ENCODE measurements at regions not wholly inside any gene's neighbourhood (a gene's known extent, or its start where the extent isn't known, plus 50 kb on each side); places are given as distances from the start of the nearest gene placed in this dataset.

DNA sequence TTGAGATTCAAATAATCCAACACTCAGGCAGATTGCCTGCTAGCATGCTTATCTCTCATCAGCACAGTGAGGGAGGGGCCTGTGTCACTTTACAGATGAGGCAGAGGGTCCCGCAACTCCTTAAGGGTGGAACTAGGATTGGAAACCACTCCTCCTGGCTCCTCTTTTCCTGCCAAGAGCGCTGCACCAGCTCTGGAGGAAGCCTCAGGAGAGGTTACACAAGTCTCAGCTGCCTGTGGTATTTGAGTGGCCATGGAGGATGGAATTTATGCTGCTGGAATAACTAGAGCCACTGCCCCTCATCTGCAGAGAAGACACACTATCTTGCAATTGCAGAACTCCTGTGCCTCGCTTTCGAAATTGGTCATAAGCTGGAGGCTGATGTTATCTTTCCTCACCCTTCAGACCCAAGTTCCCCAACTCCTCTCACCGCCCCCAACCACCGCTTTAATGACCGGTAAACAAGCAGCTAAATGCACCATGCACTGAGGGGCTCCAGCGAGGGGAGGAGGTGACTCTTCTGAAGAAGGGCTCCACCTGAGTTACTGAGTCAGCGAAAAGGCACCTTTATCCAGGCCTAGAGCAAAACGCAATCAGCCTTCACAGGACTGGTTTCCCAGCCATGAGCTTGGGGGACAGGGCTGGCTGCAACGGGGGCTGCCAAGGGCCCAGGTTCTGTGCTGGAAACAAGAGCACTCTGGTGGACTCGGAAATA is 245.8 kb downstream of the SOX11 start:
- ChIA-PET CTCF (no interaction called here), POLR2A (no interaction called here)
- no peak for DNase-seq
- H3K4me1 Mint-ChIP-seq = no peaks in the 10 kb centered on the region
- H3K27ac Mint-ChIP-seq = no peak overlapping the region
- H3K36me3 Mint-ChIP-seq (ENCODE audit: low read depth) = no peaks in the 10 kb centered on the region
- no peaks in the 10 kb centered on the region for H3K27me3 Mint-ChIP-seq
- no peak overlapping the region for H3K4me3 Mint-ChIP-seq
- peaks cover 12% of the 10 kb centered on the region for H3K9me3 Mint-ChIP-seq

DNA sequence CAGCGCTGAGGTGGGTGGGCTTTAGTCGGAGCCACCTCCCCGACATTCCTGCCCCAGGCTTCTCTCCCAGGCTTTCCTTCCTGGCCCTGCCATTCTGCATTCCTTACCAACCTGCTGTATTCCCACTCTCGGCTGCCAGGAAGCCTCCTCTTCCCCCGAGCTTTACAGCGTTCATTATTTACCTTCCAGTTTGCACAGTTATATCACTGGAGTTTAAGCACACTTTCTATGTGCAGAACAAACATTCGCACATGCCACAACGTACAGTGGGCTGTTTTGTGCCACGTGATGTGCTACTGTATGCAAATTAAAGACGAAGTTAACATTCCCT is 246.3 kb downstream of the SOX11 start:
- no peaks in the 10 kb centered on the region for H3K4me1 Mint-ChIP-seq
- DNase-seq = no peak
- POLR2A ChIA-PET = no interaction called here

DNA sequence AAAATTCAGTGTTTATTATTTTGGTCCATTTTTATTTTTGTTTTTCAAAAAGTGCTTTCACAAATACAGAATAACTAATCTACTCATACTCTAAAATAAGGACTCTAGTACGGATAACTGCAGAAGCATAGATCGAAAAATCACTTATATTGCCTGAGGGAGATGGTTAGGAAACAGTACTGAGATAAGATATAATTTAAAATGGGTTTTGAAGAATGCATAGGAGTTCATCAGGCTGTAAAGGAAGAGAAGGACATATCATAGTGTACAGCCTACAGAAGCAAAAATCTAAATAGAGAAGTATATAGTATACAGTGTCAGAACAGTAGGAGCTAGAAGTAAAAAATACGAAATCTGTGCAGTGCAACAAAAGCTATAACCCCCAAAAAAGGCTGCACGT is 247.4 kb downstream of the SOX11 start:
- Mint-ChIP-seq H3K27me3 (no peaks in the 10 kb centered on the region), H3K4me3 (no peak overlapping the region), H3K27ac (no peak overlapping the region), H3K36me3 (ENCODE audit: low read depth) (no peaks in the 10 kb centered on the region), H3K4me1 (no peaks in the 10 kb centered on the region), H3K9me3 (peaks cover 8% of the 10 kb centered on the region)
- no peak for DNase-seq
- POLR2A ChIA-PET = no interaction called here
- CTCF ChIA-PET = no interaction called here

More for the DNA sequence above, 246.3 kb downstream of the SOX11 start:
- CTCF ChIA-PET = no interaction called here
- Mint-ChIP-seq H3K4me3 (no peak overlapping the region), H3K36me3 (ENCODE audit: low read depth) (no peaks in the 10 kb centered on the region), H3K9me3 (peaks cover 12% of the 10 kb centered on the region), H3K27me3 (no peaks in the 10 kb centered on the region), H3K27ac (no peak overlapping the region)

DNA sequence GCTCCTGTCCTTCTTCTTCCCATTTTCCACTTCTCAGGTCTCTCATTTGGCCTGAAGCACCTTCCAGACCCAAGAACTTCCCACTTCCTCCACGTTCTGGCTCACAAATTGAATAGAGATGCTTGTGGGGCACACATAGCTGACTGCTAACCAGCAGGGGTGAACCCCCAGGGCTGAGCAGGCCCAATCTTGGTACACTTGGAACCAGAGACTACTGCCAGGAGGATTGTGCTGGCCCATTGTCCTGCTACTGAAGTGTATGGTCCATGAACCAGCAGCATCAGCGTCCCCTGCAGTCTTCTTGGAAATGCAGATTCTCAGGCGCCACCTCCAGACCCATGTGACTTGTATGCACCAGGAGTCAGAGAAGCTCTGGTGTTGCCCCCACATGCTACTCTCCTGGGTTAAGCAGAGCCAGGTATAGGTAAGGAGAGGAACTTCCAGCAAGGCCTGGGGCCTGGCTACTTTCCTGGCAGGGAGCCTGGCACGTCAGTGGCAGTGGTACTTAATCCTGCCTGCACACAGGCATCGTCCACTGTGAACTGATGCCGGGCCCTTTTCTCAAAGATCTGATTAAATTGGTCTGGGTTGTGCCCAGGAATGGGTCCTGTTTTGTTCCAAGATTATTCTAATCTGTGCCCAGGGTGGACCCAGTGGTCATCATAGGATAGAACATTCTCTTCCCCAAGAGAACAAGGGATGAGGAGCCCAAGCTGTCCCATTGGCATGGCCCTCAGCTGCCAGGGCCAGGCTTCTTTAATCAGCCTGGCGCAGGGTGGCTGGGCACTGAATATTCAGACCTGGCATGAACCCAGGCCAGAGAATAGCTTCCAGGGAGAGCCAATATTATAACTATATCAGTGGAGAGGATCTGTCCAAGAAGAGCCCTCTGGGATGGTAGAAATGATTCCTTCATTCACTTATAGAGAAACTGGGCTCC is 248.7 kb downstream of the SOX11 start:
- ChIA-PET POLR2A (no interaction called here), CTCF (no interaction called here)
- Mint-ChIP-seq H3K27ac (no peak overlapping the region), H3K4me1 (no peaks in the 10 kb centered on the region), H3K4me3 (no peak overlapping the region), H3K36me3 (ENCODE audit: low read depth) (no peaks in the 10 kb centered on the region), H3K27me3 (no peaks in the 10 kb centered on the region), H3K9me3 (peaks cover 8% of the 10 kb centered on the region)
- DNase-seq = no peak

DNA sequence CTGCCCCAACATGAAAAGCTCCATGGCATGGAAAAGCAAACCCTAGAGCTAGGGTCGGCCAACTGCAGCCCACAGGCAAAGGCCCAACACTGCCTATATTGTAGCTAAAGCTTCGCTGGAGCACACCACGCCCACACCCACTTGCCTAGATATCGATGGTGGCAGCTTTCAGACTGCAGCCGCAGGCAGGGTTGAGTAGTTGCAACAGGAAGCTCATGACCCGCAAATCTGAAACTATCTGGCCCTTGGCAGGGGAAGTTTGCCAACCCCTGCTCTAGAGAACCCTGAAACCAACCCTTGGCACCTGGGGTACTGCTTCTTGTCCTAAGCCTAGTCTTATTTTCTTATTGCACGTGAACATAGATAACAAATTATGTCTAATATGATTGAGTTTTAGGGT is 250.0 kb downstream of the SOX11 start:
- Mint-ChIP-seq H3K4me3 (no peak overlapping the region), H3K4me1 (no peaks in the 10 kb centered on the region), H3K9me3 (peaks cover 4% of the 10 kb centered on the region), H3K27me3 (no peaks in the 10 kb centered on the region), H3K36me3 (ENCODE audit: low read depth) (no peaks in the 10 kb centered on the region), H3K27ac (no peak overlapping the region)
- no peak for DNase-seq
- ChIA-PET CTCF (no interaction called here), POLR2A (no interaction called here)

DNA sequence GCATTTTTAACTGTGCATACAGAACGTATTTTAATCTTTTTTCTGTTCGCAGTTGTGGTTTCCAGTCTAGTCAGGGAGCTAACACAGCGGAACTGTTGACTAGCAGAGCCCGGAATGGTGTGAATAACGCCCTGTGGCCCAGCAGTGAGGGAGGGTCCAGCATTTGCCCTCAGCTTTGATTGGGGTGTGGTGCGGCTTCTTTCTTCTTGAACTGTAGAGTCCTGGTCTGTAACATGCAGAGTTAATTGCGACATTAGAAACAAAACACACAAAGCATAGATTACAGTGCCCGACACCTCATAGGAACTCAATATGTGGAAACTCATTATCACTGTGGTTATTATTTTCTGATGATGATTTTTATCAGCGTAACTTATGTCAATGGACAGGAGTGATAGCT is 253.6 kb downstream of the SOX11 start:
- no peak overlapping the region for H3K27ac Mint-ChIP-seq
- peaks cover 5% of the 10 kb centered on the region for H3K9me3 Mint-ChIP-seq

DNA sequence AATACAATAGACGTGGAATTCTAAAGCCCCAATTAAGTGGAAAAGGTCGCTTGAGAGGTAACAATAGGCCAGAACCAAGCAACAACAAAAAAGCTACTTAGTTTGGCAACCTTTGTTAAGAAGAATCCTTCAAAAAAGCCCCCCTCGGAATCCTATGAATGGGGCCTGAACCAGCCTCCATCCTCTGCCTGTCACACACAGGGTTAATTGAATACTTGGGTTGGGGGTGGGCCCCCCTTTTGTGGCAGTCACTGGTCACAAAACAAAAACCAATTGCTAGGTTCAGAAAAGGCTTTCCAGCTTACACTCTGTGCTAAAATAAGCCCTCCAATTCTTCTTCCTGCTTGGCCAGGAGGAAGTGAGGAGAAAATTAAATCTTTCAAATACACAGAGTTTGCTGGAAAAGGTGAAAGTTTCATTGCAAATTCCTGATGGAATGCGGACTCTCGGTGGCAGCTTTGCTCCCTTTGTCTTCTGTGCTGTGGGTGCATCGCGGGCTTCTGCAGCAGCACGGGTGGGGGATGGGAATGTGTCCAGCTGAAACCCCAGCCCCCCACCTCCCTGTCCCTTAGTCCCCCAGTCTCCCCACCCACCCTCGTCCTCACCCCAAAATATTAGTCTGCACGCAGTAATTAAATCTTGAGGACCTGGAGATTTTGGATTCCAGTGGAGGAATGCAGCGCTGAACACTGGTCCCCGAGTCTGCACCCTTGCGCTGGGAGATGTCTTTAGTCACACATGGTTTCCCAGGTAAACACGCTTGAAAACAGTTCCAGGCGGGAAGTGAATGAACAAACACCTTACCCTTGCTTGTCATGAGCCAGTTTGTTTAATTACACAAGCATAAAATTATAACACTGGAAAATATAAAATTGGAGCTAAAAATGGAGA is 254.3 kb downstream of the SOX11 start:
- H3K9me3 Mint-ChIP-seq = peaks cover 5% of the 10 kb centered on the region
- ChIA-PET POLR2A (no interaction called here), CTCF (no interaction called here)

More for the DNA sequence above, 253.6 kb downstream of the SOX11 start:
- Mint-ChIP-seq H3K36me3 (ENCODE audit: low read depth) (no peaks in the 10 kb centered on the region), H3K4me3 (no peak overlapping the region), H3K4me1 (no peaks in the 10 kb centered on the region), H3K27me3 (no peaks in the 10 kb centered on the region)
- no peak for DNase-seq
- CTCF ChIA-PET = no interaction called here
- POLR2A ChIA-PET = no interaction called here

DNA sequence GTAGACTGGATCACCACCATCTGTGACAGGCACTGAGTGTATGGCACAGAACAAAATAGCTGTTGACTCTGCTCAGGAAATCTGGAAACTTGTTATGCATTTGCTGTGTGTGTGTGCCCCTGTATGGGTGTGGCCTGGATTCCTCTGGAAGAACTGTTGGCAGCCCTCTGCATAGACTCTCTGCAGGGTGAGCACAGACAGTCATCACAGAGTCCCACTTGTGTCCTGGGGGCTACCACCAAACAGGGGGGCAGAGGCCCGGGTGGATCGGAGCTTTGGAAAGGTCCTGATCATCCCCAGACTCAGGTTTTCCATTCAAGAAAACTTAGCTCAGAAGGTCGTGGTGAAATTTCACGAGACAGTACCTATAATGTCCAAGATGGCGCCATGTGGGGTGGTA is 258.6 kb downstream of the SOX11 start:
- ChIA-PET CTCF (no interaction called here), POLR2A (no interaction called here)
- H3K27ac Mint-ChIP-seq = no peak overlapping the region
- no peak overlapping the region for H3K4me3 Mint-ChIP-seq
- no peaks in the 10 kb centered on the region for H3K36me3 Mint-ChIP-seq (ENCODE audit: low read depth)
- no peaks in the 10 kb centered on the region for H3K4me1 Mint-ChIP-seq
- no peaks in the 10 kb centered on the region for H3K27me3 Mint-ChIP-seq
- peaks cover 5% of the 10 kb centered on the region for H3K9me3 Mint-ChIP-seq
- no peak for DNase-seq

More for the DNA sequence above, 254.3 kb downstream of the SOX11 start:
- no peak for DNase-seq
- H3K36me3 Mint-ChIP-seq (ENCODE audit: low read depth) = no peaks in the 10 kb centered on the region
- no peaks in the 10 kb centered on the region for H3K4me1 Mint-ChIP-seq
- no peak overlapping the region for H3K4me3 Mint-ChIP-seq
- no peaks in the 10 kb centered on the region for H3K27me3 Mint-ChIP-seq
- no peak overlapping the region for H3K27ac Mint-ChIP-seq

DNA sequence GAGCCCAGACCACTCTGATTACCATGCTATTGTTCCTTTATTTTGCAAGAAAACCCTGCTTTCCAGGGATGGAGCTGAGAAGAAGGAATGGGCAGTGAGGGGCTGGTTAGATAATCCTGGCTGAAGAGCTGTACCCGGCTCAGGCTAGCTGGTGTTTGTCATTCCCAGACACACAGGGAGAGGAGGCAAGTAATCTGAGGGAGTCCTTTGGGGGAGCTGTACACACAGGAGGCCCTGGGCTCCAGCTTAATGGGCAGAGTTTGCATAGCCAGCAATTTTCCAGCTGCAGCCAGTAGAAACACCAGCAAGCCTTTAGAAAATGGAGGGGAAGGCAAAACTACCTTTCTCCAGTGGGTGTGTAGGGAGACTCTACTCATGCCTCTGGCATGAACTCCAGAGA is 259.3 kb downstream of the SOX11 start:
- ChIA-PET POLR2A (no interaction called here), CTCF (no interaction called here)
- Mint-ChIP-seq H3K4me1 (no peaks in the 10 kb centered on the region), H3K4me3 (no peak overlapping the region), H3K27me3 (no peaks in the 10 kb centered on the region), H3K9me3 (peaks cover 5% of the 10 kb centered on the region), H3K27ac (no peak overlapping the region), H3K36me3 (ENCODE audit: low read depth) (no peaks in the 10 kb centered on the region)
- no peak for DNase-seq

DNA sequence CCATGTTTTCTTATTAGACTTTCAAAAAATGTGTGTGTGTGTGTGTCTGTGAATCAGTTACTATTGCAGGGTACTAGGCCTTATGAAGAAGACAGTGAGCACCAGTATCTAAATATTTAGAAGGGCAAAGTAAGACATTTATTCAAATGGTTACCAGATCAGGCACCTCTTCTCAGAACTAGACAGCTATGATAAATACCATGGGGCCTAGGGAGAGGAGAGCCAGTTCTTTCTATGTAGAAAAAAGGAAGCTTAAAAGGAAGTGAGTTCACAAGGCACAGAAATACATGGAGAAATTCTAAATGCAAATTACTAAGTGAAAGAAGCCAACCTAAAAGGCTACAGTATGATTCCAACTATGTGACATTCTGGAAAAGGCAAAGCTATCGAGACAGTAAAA is 261.3 kb downstream of the SOX11 start:
- POLR2A ChIA-PET = no interaction called here
- no peak for DNase-seq
- Mint-ChIP-seq H3K27me3 (no peaks in the 10 kb centered on the region), H3K27ac (no peak overlapping the region), H3K4me1 (no peaks in the 10 kb centered on the region), H3K4me3 (no peak overlapping the region), H3K36me3 (ENCODE audit: low read depth) (no peaks in the 10 kb centered on the region), H3K9me3 (peaks cover 5% of the 10 kb centered on the region)
- CTCF ChIA-PET = no interaction called here

DNA sequence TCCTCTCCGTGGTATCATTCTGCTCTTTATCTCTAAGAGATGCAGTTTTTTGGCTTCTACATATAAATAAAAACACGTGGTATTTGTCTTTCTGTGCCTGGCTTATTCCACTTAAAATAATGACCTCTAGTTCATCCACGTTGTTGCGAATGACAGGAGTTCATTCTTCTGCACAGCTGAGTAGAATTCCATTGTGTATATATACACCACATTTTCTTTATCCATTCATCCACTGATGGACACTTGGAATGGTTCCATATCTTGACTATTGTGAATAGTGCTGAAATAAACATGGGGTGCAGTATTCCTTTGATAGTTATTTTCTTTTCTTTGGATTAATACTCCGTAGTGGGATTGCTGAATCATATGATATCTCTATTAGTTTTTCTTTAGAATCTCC is 262.3 kb downstream of the SOX11 start:
- no peak overlapping the region for H3K4me3 Mint-ChIP-seq
- H3K4me1 Mint-ChIP-seq = no peaks in the 10 kb centered on the region
- POLR2A ChIA-PET = no interaction called here
- CTCF ChIA-PET = no interaction called here
- H3K27ac Mint-ChIP-seq = no peak overlapping the region
- H3K9me3 Mint-ChIP-seq = no peaks in the 10 kb centered on the region
- no peak for DNase-seq
- H3K36me3 Mint-ChIP-seq (ENCODE audit: low read depth) = no peaks in the 10 kb centered on the region
- no peaks in the 10 kb centered on the region for H3K27me3 Mint-ChIP-seq

DNA sequence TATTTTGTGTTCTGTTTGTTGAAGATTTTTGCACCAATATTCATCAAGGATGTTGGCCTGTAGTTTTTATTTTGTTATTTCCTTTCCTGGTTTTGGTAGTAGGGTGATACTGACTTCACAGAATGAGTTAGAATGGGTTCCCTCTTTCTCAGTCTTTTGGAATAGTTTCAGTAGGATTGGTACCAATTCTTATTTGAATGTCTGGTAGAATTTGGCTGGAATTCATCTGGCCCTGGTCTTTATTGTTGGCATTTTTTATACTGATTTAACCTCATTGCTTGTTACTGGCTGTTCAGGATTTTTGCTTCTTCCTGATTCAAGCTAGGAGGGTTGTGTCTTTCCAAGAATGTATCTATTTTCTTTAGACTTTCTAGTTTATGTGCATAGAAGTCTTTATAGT is 263.7 kb downstream of the SOX11 start:
- POLR2A ChIA-PET = no interaction called here
- no peaks in the 10 kb centered on the region for H3K9me3 Mint-ChIP-seq
- CTCF ChIA-PET = no interaction called here
- H3K27ac Mint-ChIP-seq = no peak overlapping the region
- H3K4me3 Mint-ChIP-seq = no peak overlapping the region
- no peaks in the 10 kb centered on the region for H3K4me1 Mint-ChIP-seq
- DNase-seq = no peak
- no peaks in the 10 kb centered on the region for H3K36me3 Mint-ChIP-seq (ENCODE audit: low read depth)
- no peaks in the 10 kb centered on the region for H3K27me3 Mint-ChIP-seq
